Progenitor cell of endocrine pancreas (in vitro differentiated cells): ENCODE measurements at regions not wholly inside any gene's neighbourhood (a gene's known extent, or its start where the extent isn't known, plus 50 kb on each side); places are given as distances from the start of the nearest gene placed in this dataset.

Experiments
- DNase-seq: peaks from one replicate; pipeline ENCODE4 v3.0.0; 2021; ENCODE audit warnings: low spot score; ENCODE audit not compliant: unreplicated experiment
- H3K27ac Mint-ChIP-seq: 2 replicates; pipeline ENCODE4 v1.8.0; 2021; ENCODE audit warnings: mild to moderate bottlenecking, moderate library complexity, mixed read lengths
- H3K27me3 Mint-ChIP-seq: 2 replicates; pipeline ENCODE4 v1.8.0; 2021; ENCODE audit warnings: mixed read lengths
- H3K36me3 Mint-ChIP-seq: 2 replicates; pipeline ENCODE4 v1.8.0; 2022; ENCODE audit warnings: mixed read lengths; ENCODE audit not compliant: insufficient read depth
- H3K4me1 Mint-ChIP-seq: 2 replicates; pipeline ENCODE4 v1.8.0; 2021; ENCODE audit warnings: low read depth, mixed read lengths
- H3K4me3 Mint-ChIP-seq: 2 replicates; pipeline ENCODE4 v1.8.0; 2021; ENCODE audit warnings: low read depth, mild to moderate bottlenecking, moderate library complexity, mixed read lengths
- H3K9me3 Mint-ChIP-seq: 2 replicates; pipeline ENCODE4 v1.8.0; 2021; ENCODE audit warnings: low read depth, mixed read lengths
- TF ChIP-seq, protein P1 (sequence below): fragments of 200-600 bp; sonication (generic); IDR thresholded peaks from one replicate; pipeline ENCODE4 v1.5.0; 2021; ENCODE audit warnings: antibody characterized with exemption, mild to moderate bottlenecking; ENCODE audit not compliant: unreplicated experiment

DNA sequence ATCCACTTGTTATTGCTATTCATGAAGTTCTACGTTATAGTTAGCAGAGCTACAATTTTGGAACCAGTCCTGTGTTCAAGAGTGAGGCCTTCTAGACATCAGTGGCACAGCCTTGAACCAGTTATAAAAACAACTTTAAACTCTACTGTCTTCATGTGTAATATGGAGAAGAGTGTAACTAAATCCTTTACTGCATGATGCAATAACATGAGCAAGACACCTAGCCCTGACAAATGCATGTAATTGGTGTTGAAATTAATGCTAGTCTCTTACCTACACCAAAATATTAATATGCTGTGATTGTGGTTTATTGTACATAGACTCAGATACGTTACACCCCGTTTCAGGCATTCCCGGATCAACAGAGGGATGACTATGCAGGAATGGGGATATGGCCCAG, 654.6 kb downstream of the IRX1 start:
- TF ChIP-seq, protein P1, sequence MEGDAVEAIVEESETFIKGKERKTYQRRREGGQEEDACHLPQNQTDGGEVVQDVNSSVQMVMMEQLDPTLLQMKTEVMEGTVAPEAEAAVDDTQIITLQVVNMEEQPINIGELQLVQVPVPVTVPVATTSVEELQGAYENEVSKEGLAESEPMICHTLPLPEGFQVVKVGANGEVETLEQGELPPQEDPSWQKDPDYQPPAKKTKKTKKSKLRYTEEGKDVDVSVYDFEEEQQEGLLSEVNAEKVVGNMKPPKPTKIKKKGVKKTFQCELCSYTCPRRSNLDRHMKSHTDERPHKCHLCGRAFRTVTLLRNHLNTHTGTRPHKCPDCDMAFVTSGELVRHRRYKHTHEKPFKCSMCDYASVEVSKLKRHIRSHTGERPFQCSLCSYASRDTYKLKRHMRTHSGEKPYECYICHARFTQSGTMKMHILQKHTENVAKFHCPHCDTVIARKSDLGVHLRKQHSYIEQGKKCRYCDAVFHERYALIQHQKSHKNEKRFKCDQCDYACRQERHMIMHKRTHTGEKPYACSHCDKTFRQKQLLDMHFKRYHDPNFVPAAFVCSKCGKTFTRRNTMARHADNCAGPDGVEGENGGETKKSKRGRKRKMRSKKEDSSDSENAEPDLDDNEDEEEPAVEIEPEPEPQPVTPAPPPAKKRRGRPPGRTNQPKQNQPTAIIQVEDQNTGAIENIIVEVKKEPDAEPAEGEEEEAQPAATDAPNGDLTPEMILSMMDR: no peak
- no peak overlapping the region for H3K4me3 Mint-ChIP-seq
- DNase-seq: no peak
- H3K27me3 Mint-ChIP-seq: peaks cover 20% of the 10 kb centered on the region
- no peak overlapping the region for H3K27ac Mint-ChIP-seq
- H3K9me3 Mint-ChIP-seq: no peaks in the 10 kb centered on the region
- H3K36me3 Mint-ChIP-seq: no peaks in the 10 kb centered on the region
- H3K4me1 Mint-ChIP-seq: no peaks in the 10 kb centered on the region

DNA sequence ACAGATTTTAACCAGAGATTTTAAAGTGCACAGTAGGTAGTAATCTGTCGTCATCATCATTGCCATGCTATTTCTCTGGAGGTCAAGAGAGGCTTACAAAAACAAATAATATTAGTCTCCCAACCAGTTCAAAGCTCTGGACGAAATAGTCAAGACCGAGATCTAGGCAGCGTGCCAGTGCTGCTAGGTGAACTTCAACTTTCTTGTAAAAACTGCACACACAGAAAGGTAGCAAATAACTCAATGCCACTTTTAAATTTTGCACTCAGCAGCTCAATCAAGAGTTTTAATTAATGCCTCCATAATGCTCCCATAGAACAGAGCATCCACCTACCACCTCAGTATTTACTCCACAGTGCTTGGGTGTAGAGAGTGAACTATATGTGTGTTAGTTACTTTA, 656.8 kb downstream of the IRX1 start:
- Mint-ChIP-seq H3K36me3 (no peaks in the 10 kb centered on the region), H3K27ac (no peak overlapping the region), H3K27me3 (peaks cover 10% of the 10 kb centered on the region), H3K4me1 (no peaks in the 10 kb centered on the region), H3K9me3 (no peaks in the 10 kb centered on the region), H3K4me3 (no peak overlapping the region)
- TF ChIP-seq, protein P1: no peak
- DNase-seq: no peak

DNA sequence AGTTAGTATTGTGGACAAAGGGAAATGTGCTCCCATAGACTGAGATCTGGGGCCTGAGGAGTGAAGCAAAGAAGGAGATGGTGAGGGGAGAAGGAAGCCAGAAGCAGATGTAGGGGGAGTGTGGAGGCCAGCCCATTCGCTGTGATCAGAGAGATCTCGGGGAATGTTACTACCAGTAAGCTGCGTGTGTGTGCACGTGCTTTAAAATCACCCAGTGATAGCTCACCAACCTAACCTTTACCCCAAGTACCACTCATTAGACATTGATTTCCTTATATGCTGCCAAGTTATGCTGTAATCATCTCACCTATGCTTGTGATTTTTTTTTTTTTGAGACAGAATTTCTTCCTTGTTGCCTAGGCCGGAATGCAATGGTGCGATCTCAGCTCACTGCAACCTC, 659.1 kb downstream of the IRX1 start:
- H3K4me1 Mint-ChIP-seq: no peaks in the 10 kb centered on the region
- H3K27ac Mint-ChIP-seq: no peak overlapping the region
- H3K27me3 Mint-ChIP-seq: peaks cover 9% of the 10 kb centered on the region
- H3K9me3 Mint-ChIP-seq: no peaks in the 10 kb centered on the region
- no peaks in the 10 kb centered on the region for H3K36me3 Mint-ChIP-seq
- no peak overlapping the region for H3K4me3 Mint-ChIP-seq
- TF ChIP-seq, protein P1: no peak
- no peak for DNase-seq

DNA sequence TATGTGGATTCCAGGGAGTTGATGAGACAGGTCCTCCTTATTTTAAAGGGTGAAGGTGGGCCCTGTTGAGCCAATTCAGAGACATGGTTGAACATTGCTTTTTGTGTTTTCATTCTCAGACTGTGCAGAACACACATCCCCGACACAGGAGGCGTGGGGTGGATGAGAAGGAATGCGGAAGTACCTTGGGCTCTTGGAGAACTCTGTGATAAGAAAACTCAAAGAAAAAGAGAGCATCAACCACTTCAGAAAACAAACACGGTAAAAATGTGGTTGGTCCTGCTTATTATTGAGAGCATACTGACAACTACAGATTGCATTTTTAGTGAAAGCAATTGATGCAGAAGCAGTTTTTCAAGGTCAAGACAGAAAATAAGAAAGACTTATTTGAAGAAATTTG, 659.8 kb downstream of the IRX1 start:
- Mint-ChIP-seq H3K27ac (no peak overlapping the region), H3K4me1 (no peaks in the 10 kb centered on the region), H3K9me3 (no peaks in the 10 kb centered on the region), H3K4me3 (no peak overlapping the region), H3K36me3 (no peaks in the 10 kb centered on the region), H3K27me3 (peaks cover 9% of the 10 kb centered on the region)
- TF ChIP-seq, protein P1: no peak
- no peak for DNase-seq

DNA sequence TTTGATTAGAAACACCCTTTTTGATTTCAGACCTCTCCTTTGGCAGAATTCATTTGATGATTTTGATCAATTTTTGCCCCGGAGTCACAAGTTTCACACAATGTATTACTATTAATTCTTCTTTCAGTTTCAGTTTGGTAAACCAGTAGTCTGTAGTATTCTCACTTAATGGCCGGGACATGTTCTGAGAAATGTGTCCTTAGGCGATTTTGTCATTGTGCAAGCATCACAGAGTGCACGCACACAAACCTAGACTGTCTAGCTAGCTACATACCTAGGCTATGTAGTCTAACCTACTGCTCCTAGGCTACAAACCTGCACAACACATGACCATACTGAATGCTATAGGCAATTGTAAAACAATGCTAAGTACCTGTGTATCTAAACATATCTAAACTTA, 662.5 kb downstream of the IRX1 start:
- DNase-seq: no peak
- Mint-ChIP-seq H3K27me3 (peaks cover 8% of the 10 kb centered on the region), H3K4me3 (no peak overlapping the region), H3K9me3 (peaks cover 3% of the 10 kb centered on the region), H3K27ac (no peak overlapping the region), H3K36me3 (no peaks in the 10 kb centered on the region), H3K4me1 (no peaks in the 10 kb centered on the region)
- TF ChIP-seq, protein P1: no peak
